Endodermal cell (in vitro differentiated cells): ENCODE measurements at regions not wholly inside any gene's neighbourhood (a gene's known extent, or its start where the extent isn't known, plus 50 kb on each side); places are given as distances from the start of the nearest gene placed in this dataset.

Source experiments
- DNase-seq: peaks from one replicate; pipeline ENCODE4 v3.0.0-alpha.2; 2017
- H3K27ac ChIP-seq: 2 replicates; pipeline ENCODE4 v1.5.1; 2013; ENCODE audit warnings: mild to moderate bottlenecking, low read depth, low read length, moderate library complexity
- H3K27me3 ChIP-seq: 2 replicates; pipeline ENCODE4 v1.6.1; 2013; ENCODE audit warnings: mild to moderate bottlenecking, low read length, moderate library complexity; ENCODE audit not compliant: insufficient read depth, control insufficient read depth, poor library complexity, severe bottlenecking
- H3K36me3 ChIP-seq: 2 replicates; pipeline ENCODE4 v1.7.0; 2013; ENCODE audit warnings: mild to moderate bottlenecking, low read length, moderate library complexity; ENCODE audit not compliant: control insufficient read depth, insufficient read depth
- H3K4me1 ChIP-seq: one replicate; pipeline ENCODE4 v1.7.0; 2013; ENCODE audit warnings: low read length; ENCODE audit not compliant: control insufficient read depth, insufficient read depth
- H3K4me3 ChIP-seq: 2 replicates; pipeline ENCODE4 v1.5.1; 2013; ENCODE audit warnings: mild to moderate bottlenecking, low read length, moderate library complexity
- H3K9ac ChIP-seq: 2 replicates; pipeline ENCODE4 v1.6.1; 2013; ENCODE audit warnings: mild to moderate bottlenecking, low read length, moderate library complexity; ENCODE audit not compliant: poor library complexity, severe bottlenecking; ENCODE audit errors: extremely low read depth
- H3K9me3 ChIP-seq: 2 replicates; pipeline ENCODE4 v1.6.1; 2013; ENCODE audit warnings: mild to moderate bottlenecking, low read length, moderate library complexity; ENCODE audit not compliant: control insufficient read depth
- H3K27ac Mint-ChIP-seq: 2 replicates; pipeline ENCODE4 v1.8.0; 2020; ENCODE audit warnings: mixed read lengths
- H3K27me3 Mint-ChIP-seq: 2 replicates; pipeline ENCODE4 v1.8.0; 2021; ENCODE audit warnings: mild to moderate bottlenecking, mixed read lengths; ENCODE audit not compliant: insufficient read depth
- H3K36me3 Mint-ChIP-seq: 2 replicates; pipeline ENCODE4 v1.8.0; 2020; ENCODE audit warnings: low read depth, mixed read lengths
- H3K4me1 Mint-ChIP-seq: 2 replicates; pipeline ENCODE4 v1.8.0; 2020; ENCODE audit warnings: mixed read lengths
- H3K4me3 Mint-ChIP-seq: 2 replicates; pipeline ENCODE4 v1.8.0; 2020; ENCODE audit warnings: mild to moderate bottlenecking, moderate library complexity, mixed read lengths
- H3K9me3 Mint-ChIP-seq: 2 replicates; pipeline ENCODE4 v1.8.0; 2020; ENCODE audit warnings: mild to moderate bottlenecking, mixed read lengths
- CTCF ChIP-seq: fragments of 200-600 bp; sonication (generic); conservative IDR thresholded peaks from 2 replicates; pipeline ENCODE4 v1.5.0; 2021; ENCODE audit warnings: antibody characterized with exemption, mild to moderate bottlenecking
- WGBS, 2 experiments: methylation state at CpG; one replicate each; pipeline versions ENCODE4 v1.1.5 to v1.1.7; 2013; ENCODE audit warnings: missing lambda C conversion rate in 2 of 2, mixed read lengths in 1 of 2; ENCODE audit not compliant: insufficient coverage in 1 of 2, insufficient read length in 1 of 2; 5-methylcytosine and 5-hydroxymethylcytosine counted together

GRCh38 chr2:23239374-23239773 lies 145.6 kb upstream of the KLHL29 start:
- no peak overlapping the region for H3K9ac ChIP-seq
- H3K27ac Mint-ChIP-seq: no peak overlapping the region

GRCh38 chr2:23241121-23241520 lies 143.9 kb upstream of the KLHL29 start:
- 88% methylated on average over 1 of the region's 1 CpG; no CpG with 5 or more reads in 1 of the 2 experiments for whole genome bisulfite sequencing, 2 experiments
- peaks cover 10% of the 10 kb centered on the region for H3K4me1 ChIP-seq

More at GRCh38 chr2:23239374-23239773, 145.6 kb upstream of the KLHL29 start:
- no peaks in the 10 kb centered on the region for H3K27me3 ChIP-seq
- Mint-ChIP-seq H3K9me3 (no peaks in the 10 kb centered on the region), H3K4me3 (no peak overlapping the region), H3K27me3 (no peaks in the 10 kb centered on the region), H3K36me3 (no peaks in the 10 kb centered on the region), H3K4me1 (peaks cover 14% of the 10 kb centered on the region)
- no peak overlapping the region for H3K4me3 ChIP-seq
- no peak for TF ChIP-seq CTCF
- H3K4me1 ChIP-seq: peaks cover 10% of the 10 kb centered on the region
- no peaks in the 10 kb centered on the region for H3K9me3 ChIP-seq
- no peak for DNase-seq
- H3K36me3 ChIP-seq: no peaks in the 10 kb centered on the region
- H3K27ac ChIP-seq: no peak overlapping the region
- 95% methylated on average over 6 to 8 of the region's 8 CpGs for WGBS, 2 experiments

GRCh38 chr2:23241611-23242245 lies 143.3 kb upstream of the KLHL29 start:
- Mint-ChIP-seq H3K9me3 (no peaks in the 10 kb centered on the region), H3K27ac (no peak overlapping the region), H3K4me3 (no peak overlapping the region), H3K27me3 (no peaks in the 10 kb centered on the region), H3K4me1 (peaks cover 14% of the 10 kb centered on the region), H3K36me3 (no peaks in the 10 kb centered on the region)
- Histone ChIP-seq H3K4me3 (no peak overlapping the region), H3K36me3 (no peaks in the 10 kb centered on the region), H3K27ac (no peak overlapping the region), H3K9ac (no peak overlapping the region), H3K27me3 (no peaks in the 10 kb centered on the region), H3K9me3 (no peaks in the 10 kb centered on the region), H3K4me1 (peaks cover 10% of the 10 kb centered on the region)
- WGBS, 2 experiments: 81 to 89% methylated on average over 10 to 12 of the region's 12 CpGs
- TF ChIP-seq CTCF: no peak
- DNase-seq: no peak

More at GRCh38 chr2:23241121-23241520, 143.9 kb upstream of the KLHL29 start:
- peaks cover 14% of the 10 kb centered on the region for H3K4me1 Mint-ChIP-seq
- Histone ChIP-seq H3K27ac (no peak overlapping the region), H3K4me3 (no peak overlapping the region), H3K27me3 (no peaks in the 10 kb centered on the region), H3K9me3 (no peaks in the 10 kb centered on the region), H3K9ac (no peak overlapping the region), H3K36me3 (no peaks in the 10 kb centered on the region)
- H3K27me3 Mint-ChIP-seq: no peaks in the 10 kb centered on the region
- H3K27ac Mint-ChIP-seq: no peak overlapping the region
- H3K4me3 Mint-ChIP-seq: no peak overlapping the region
- no peaks in the 10 kb centered on the region for H3K9me3 Mint-ChIP-seq
- H3K36me3 Mint-ChIP-seq: no peaks in the 10 kb centered on the region
- no peak for TF ChIP-seq CTCF
- no peak for DNase-seq
